GM23338 (cell line): ENCODE measurements at regions not wholly inside any gene's neighbourhood (a gene's known extent, or its start where the extent isn't known, plus 50 kb on each side); places are given as distances from the start of the nearest gene placed in this dataset.

Source experiments
- ATAC-seq: fragments of 200-7000 bp; cut with Tn5 transposase; 3 replicates; pipeline ENCODE4 v1.9.1; 2020
- DNase-seq: peaks from one replicate; pipeline ENCODE4 v3.0.0-alpha.2; 2015; ENCODE audit warnings: low spot score
- H2AFZ ChIP-seq: fragments of 200-600 bp; sonication (generic); 2 replicates; pipeline ENCODE4 v1.8.0; 2016; ENCODE audit warnings: antibody characterized with exemption, mild to moderate bottlenecking, moderate library complexity
- H3F3A ChIP-seq: fragments of 200-600 bp; sonication (generic); replicated peaks from 2 replicates; pipeline ENCODE4 v1.8.0; 2017; ENCODE audit warnings: antibody characterized with exemption, mixed run types, low read depth
- H3K27ac ChIP-seq: fragments of 200-600 bp; sonication (generic); 2 replicates; pipeline ENCODE4 v1.6.1; 2016; ENCODE audit warnings: low read depth
- H3K27me3 ChIP-seq: fragments of 200-600 bp; sonication (generic); 2 replicates; pipeline ENCODE4 v1.8.0; 2016; ENCODE audit warnings: mild to moderate bottlenecking, mixed run types, moderate library complexity; ENCODE audit not compliant: insufficient read depth
- H3K36me3 ChIP-seq: fragments of 200-600 bp; sonication (generic); 2 replicates; pipeline ENCODE4 v1.8.0; 2016; ENCODE audit warnings: mild to moderate bottlenecking; ENCODE audit not compliant: insufficient read depth
- H3K4me1 ChIP-seq: fragments of 200-600 bp; sonication (generic); 2 replicates; pipeline ENCODE4 v1.8.0; 2016; ENCODE audit warnings: mild to moderate bottlenecking, moderate library complexity; ENCODE audit not compliant: insufficient read depth
- H3K4me2 ChIP-seq: fragments of 200-600 bp; sonication (generic); 2 replicates; pipeline ENCODE4 v1.7.1; 2017; ENCODE audit warnings: mixed run types
- H3K4me3 ChIP-seq: fragments of 200-600 bp; sonication (generic); 2 replicates; pipeline ENCODE4 v1.6.1; 2016; ENCODE audit warnings: mixed run types
- H3K79me2 ChIP-seq: fragments of 200-600 bp; sonication (generic); replicated peaks from 2 replicates; pipeline ENCODE4 v1.8.0; 2017; ENCODE audit warnings: mild to moderate bottlenecking; ENCODE audit not compliant: insufficient read depth
- H3K9me2 ChIP-seq: fragments of 200-600 bp; sonication (generic); 2 replicates; pipeline ENCODE4 v1.8.0; 2017; ENCODE audit not compliant: insufficient read depth
- H4K20me1 ChIP-seq: fragments of 200-600 bp; sonication (generic); replicated peaks from 2 replicates; pipeline ENCODE4 v1.8.0; 2017; ENCODE audit warnings: mild to moderate bottlenecking; ENCODE audit not compliant: insufficient read depth
- H3K27ac Mint-ChIP-seq: 2 replicates; pipeline ENCODE4 v1.8.0; 2020; ENCODE audit warnings: inconsistent platforms, mild to moderate bottlenecking, moderate library complexity, mixed read lengths
- H3K27me3 Mint-ChIP-seq: 3 replicates; pipeline ENCODE4 v1.8.0; 2022; ENCODE audit warnings: low read depth, mild to moderate bottlenecking, moderate library complexity, mixed read lengths, inconsistent platforms; ENCODE audit not compliant: insufficient read depth, poor library complexity
- H3K36me3 Mint-ChIP-seq: 3 replicates; pipeline ENCODE4 v1.8.0; 2021; ENCODE audit warnings: low read depth, mild to moderate bottlenecking, inconsistent platforms, moderate library complexity, mixed read lengths
- H3K4me1 Mint-ChIP-seq: 3 replicates; pipeline ENCODE4 v1.8.0; 2020; ENCODE audit warnings: mild to moderate bottlenecking, inconsistent platforms, mixed read lengths
- H3K4me3 Mint-ChIP-seq: 3 replicates; pipeline ENCODE4 v1.8.0; 2021; ENCODE audit warnings: moderate library complexity, mild to moderate bottlenecking, inconsistent platforms, mixed read lengths
- H3K9me3 Mint-ChIP-seq: 3 replicates; pipeline ENCODE4 v1.8.0; 2020; ENCODE audit warnings: moderate library complexity, mild to moderate bottlenecking, inconsistent platforms, mixed read lengths
- CREB1 ChIP-seq: fragments of 250-450 bp; sonication (Bioruptor Pico); IDR thresholded peaks from 2 replicates; pipeline ENCODE4 v1.5.0; 2020; ENCODE audit warnings: low read depth, mild to moderate bottlenecking, moderate library complexity
- EZH2phosphoT487 ChIP-seq: fragments of 200-600 bp; sonication (generic); IDR thresholded peaks from one replicate; pipeline ENCODE4 v1.8.1; 2018; ENCODE audit warnings: antibody characterized with exemption; ENCODE audit not compliant: unreplicated experiment
- JUNB ChIP-seq: IDR thresholded peaks from one replicate; pipeline ENCODE4 v1.6.1; 2016; ENCODE audit warnings: antibody characterized with exemption; ENCODE audit not compliant: unreplicated experiment
- NANOG ChIP-seq: IDR thresholded peaks from 2 replicates; pipeline ENCODE4 v1.6.1; 2016; ENCODE audit warnings: antibody characterized with exemption, borderline replicate concordance
- STAT1 ChIP-seq: IDR thresholded peaks from one replicate; pipeline ENCODE4 v1.6.1; 2016; ENCODE audit warnings: antibody characterized with exemption; ENCODE audit not compliant: unreplicated experiment
- ZNF114 ChIP-seq: fragments of 250-450 bp; sonication (Bioruptor Pico); IDR thresholded peaks from 2 replicates; pipeline ENCODE4 v1.5.0; 2020; ENCODE audit warnings: mild to moderate bottlenecking, moderate library complexity
- ZNF331 ChIP-seq: fragments of 250-450 bp; sonication (Bioruptor Pico); IDR thresholded peaks from 2 replicates; pipeline ENCODE4 v1.5.0; 2020; ENCODE audit warnings: low read depth, mild to moderate bottlenecking, moderate library complexity
- TF ChIP-seq, protein P1 (sequence below): fragments of 250-450 bp; sonication (Bioruptor Pico); IDR thresholded peaks from 2 replicates; pipeline ENCODE4 v1.5.0; 2020; ENCODE audit warnings: mild to moderate bottlenecking, moderate library complexity
- TF ChIP-seq, protein P2 (sequence below), 2 experiments: fragments of 200-600 bp in 1 of 2; sonication (generic) in 1 of 2; conservative IDR thresholded peaks; 2 replicates each; pipeline versions ENCODE4 v1.5.1 to v1.6.1; 2016 to 2017; ENCODE audit warnings: antibody characterized with exemption in 2 of 2, low read depth in 2 of 2, mild to moderate bottlenecking in 2 of 2, moderate library complexity in 1 of 2
- TF ChIP-seq, protein P3 (sequence below): IDR thresholded peaks from 2 replicates; pipeline ENCODE4 v1.6.1; 2016; ENCODE audit warnings: antibody characterized with exemption

DNA sequence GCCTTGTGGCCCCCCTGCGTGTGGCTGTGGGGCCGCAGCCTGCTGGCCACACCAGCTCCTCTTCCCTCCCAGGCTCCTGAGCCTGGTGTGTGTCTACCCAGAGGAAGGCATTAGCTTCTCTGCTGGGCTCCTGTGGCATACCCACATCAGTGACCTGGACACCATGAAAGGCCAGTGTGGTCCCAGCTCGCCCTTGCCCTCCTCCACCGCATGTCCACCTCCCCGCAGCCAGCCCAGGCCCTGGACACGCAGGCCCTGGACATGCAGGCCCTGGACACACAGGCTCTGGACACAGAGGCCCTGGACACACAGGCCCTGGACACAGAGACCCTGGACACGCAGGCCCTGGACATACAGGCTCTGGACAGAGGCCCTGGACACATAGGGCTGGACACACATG is 153.4 kb upstream of the PPP1R26 start (continued):
- TF ChIP-seq, protein P1, sequence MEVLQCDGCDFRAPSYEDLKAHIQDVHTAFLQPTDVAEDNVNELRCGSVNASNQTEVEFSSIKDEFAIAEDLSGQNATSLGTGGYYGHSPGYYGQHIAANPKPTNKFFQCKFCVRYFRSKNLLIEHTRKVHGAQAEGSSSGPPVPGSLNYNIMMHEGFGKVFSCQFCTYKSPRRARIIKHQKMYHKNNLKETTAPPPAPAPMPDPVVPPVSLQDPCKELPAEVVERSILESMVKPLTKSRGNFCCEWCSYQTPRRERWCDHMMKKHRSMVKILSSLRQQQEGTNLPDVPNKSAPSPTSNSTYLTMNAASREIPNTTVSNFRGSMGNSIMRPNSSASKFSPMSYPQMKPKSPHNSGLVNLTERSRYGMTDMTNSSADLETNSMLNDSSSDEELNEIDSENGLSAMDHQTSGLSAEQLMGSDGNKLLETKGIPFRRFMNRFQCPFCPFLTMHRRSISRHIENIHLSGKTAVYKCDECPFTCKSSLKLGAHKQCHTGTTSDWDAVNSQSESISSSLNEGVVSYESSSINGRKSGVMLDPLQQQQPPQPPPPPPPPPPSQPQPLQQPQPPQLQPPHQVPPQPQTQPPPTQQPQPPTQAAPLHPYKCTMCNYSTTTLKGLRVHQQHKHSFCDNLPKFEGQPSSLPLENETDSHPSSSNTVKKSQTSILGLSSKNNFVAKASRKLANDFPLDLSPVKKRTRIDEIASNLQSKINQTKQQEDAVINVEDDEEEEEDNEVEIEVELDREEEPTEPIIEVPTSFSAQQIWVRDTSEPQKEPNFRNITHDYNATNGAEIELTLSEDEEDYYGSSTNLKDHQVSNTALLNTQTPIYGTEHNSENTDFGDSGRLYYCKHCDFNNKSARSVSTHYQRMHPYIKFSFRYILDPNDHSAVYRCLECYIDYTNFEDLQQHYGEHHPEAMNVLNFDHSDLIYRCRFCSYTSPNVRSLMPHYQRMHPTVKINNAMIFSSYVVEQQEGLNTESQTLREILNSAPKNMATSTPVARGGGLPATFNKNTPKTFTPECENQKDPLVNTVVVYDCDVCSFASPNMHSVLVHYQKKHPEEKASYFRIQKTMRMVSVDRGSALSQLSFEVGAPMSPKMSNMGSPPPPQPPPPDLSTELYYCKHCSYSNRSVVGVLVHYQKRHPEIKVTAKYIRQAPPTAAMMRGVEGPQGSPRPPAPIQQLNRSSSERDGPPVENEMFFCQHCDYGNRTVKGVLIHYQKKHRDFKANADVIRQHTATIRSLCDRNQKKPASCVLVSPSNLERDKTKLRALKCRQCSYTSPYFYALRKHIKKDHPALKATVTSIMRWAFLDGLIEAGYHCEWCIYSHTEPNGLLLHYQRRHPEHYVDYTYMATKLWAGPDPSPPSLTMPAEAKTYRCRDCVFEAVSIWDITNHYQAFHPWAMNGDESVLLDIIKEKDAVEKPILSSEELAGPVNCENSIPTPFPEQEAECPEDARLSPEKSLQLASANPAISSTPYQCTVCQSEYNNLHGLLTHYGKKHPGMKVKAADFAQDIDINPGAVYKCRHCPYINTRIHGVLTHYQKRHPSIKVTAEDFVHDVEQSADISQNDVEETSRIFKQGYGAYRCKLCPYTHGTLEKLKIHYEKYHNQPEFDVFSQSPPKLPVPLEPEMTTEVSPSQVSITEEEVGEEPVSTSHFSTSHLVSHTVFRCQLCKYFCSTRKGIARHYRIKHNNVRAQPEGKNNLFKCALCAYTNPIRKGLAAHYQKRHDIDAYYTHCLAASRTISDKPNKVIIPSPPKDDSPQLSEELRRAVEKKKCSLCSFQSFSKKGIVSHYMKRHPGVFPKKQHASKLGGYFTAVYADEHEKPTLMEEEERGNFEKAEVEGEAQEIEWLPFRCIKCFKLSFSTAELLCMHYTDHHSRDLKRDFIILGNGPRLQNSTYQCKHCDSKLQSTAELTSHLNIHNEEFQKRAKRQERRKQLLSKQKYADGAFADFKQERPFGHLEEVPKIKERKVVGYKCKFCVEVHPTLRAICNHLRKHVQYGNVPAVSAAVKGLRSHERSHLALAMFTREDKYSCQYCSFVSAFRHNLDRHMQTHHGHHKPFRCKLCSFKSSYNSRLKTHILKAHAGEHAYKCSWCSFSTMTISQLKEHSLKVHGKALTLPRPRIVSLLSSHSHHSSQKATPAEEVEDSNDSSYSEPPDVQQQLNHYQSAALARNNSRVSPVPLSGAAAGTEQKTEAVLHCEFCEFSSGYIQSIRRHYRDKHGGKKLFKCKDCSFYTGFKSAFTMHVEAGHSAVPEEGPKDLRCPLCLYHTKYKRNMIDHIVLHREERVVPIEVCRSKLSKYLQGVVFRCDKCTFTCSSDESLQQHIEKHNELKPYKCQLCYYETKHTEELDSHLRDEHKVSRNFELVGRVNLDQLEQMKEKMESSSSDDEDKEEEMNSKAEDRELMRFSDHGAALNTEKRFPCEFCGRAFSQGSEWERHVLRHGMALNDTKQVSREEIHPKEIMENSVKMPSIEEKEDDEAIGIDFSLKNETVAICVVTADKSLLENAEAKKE: no peak

DNA sequence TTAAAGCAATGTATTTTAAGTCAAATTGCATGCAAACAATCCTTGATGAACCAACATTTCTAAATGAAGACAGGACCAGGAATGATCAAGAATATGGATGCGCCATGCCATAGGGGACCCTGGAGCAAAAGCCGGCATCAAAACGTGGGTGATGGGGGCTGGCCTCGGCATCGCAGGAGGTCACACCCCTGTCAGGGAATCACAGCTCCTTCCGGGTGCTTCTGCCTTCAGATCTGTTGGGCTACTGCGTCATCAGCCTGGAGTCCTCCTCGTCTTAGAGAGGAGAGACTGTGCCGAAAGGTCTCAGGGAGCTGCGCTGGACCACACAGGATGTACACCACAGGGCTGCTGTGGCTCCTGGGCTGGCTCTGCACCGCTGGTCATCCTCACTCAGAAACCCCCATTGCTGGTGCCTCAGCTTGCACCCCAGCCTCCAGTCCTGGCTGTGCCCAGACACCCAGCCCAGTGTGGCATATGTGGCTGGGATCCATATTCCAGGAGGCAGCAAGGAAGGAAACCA is 152.9 kb upstream of the PPP1R26 start:
- ATAC-seq (no peak), DNase-seq (no peak)
- Mint-ChIP-seq H3K9me3 (peaks cover 18% of the 10 kb centered on the region), H3K27ac (no peak overlapping the region), H3K4me1 (peaks cover 3% of the 10 kb centered on the region), H3K4me3 (no peak overlapping the region), H3K36me3 (peaks cover 7% of the 10 kb centered on the region), H3K27me3 (peaks cover 4% of the 10 kb centered on the region)
- Histone ChIP-seq H2AFZ (no peak overlapping the region), H3K36me3 (no peaks in the 10 kb centered on the region), H3K27me3 (no peaks in the 10 kb centered on the region), H3K79me2 (no peaks in the 10 kb centered on the region), H3K9me2 (no peaks in the 10 kb centered on the region), H3K4me1 (no peaks in the 10 kb centered on the region), H3F3A (no peaks in the 10 kb centered on the region), H3K4me2 (no peak overlapping the region), H3K4me3 (no peak overlapping the region), H4K20me1 (no peaks in the 10 kb centered on the region), H3K27ac (no peak overlapping the region)
- TF ChIP-seq, protein P2, sequence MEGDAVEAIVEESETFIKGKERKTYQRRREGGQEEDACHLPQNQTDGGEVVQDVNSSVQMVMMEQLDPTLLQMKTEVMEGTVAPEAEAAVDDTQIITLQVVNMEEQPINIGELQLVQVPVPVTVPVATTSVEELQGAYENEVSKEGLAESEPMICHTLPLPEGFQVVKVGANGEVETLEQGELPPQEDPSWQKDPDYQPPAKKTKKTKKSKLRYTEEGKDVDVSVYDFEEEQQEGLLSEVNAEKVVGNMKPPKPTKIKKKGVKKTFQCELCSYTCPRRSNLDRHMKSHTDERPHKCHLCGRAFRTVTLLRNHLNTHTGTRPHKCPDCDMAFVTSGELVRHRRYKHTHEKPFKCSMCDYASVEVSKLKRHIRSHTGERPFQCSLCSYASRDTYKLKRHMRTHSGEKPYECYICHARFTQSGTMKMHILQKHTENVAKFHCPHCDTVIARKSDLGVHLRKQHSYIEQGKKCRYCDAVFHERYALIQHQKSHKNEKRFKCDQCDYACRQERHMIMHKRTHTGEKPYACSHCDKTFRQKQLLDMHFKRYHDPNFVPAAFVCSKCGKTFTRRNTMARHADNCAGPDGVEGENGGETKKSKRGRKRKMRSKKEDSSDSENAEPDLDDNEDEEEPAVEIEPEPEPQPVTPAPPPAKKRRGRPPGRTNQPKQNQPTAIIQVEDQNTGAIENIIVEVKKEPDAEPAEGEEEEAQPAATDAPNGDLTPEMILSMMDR (conservative IDR thresholded peaks at IDR 0.05; ENCODE audit: low read depth in 2 of 2): no peak
- TF ChIP-seq STAT1: no peak
- TF ChIP-seq, protein P3, sequence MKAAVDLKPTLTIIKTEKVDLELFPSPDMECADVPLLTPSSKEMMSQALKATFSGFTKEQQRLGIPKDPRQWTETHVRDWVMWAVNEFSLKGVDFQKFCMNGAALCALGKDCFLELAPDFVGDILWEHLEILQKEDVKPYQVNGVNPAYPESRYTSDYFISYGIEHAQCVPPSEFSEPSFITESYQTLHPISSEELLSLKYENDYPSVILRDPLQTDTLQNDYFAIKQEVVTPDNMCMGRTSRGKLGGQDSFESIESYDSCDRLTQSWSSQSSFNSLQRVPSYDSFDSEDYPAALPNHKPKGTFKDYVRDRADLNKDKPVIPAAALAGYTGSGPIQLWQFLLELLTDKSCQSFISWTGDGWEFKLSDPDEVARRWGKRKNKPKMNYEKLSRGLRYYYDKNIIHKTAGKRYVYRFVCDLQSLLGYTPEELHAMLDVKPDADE: no peak
- TF ChIP-seq CREB1 (CRISPR knock-in tag): no peak
- no peak for TF ChIP-seq EZH2phosphoT487
- TF ChIP-seq ZNF331 (CRISPR knock-in tag): no peak
- TF ChIP-seq ZNF114 (CRISPR knock-in tag): no peak
- no peak for TF ChIP-seq NANOG
- TF ChIP-seq JUNB: no peak
